ENCODE measurements at regions not wholly inside any gene's neighbourhood (a gene's known extent, or its start where the extent isn't known, plus 50 kb on each side); places are given as distances from the start of the nearest gene placed in this dataset.

DNA sequence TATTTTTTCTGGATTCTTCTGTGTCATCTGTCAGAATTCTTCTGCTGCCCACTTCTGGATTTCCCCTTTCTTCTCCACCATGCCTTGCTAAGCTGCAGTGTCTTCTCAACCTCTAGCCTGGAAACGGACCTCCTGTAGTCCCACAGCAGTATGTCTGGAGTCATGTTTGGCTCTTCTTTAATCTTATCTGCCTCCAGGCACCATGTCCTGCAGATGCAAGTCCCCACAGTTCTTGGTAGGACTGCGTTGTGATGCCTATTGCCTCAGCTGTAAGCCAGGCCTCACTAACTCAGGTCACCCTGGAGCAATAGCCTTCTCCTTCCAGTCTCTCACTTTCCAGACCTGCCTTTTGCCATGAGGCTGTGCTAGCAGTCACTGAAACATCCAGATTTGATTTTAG, 268.3 kb downstream of the POM121L12 start:
- ChIA-PET POLR2A (no interaction called here), CTCF (no interaction called here)
- no peak overlapping the region for H3K4me3 ChIP-seq (ENCODE audit: low read depth, low read length)
- no peak for DNase-seq (ENCODE audit: low read depth, low spot score)
- TF ChIP-seq, protein P1, sequence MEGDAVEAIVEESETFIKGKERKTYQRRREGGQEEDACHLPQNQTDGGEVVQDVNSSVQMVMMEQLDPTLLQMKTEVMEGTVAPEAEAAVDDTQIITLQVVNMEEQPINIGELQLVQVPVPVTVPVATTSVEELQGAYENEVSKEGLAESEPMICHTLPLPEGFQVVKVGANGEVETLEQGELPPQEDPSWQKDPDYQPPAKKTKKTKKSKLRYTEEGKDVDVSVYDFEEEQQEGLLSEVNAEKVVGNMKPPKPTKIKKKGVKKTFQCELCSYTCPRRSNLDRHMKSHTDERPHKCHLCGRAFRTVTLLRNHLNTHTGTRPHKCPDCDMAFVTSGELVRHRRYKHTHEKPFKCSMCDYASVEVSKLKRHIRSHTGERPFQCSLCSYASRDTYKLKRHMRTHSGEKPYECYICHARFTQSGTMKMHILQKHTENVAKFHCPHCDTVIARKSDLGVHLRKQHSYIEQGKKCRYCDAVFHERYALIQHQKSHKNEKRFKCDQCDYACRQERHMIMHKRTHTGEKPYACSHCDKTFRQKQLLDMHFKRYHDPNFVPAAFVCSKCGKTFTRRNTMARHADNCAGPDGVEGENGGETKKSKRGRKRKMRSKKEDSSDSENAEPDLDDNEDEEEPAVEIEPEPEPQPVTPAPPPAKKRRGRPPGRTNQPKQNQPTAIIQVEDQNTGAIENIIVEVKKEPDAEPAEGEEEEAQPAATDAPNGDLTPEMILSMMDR (IDR thresholded peaks at IDR 0.05; ENCODE audit: insufficient read depth, low read length, missing control alignments) = no peak

GRCh38 chr7:53306846-53307245, 271.4 kb downstream of the POM121L12 start:
- H3K4me3 ChIP-seq (ENCODE audit: low read depth, low read length) = no peak overlapping the region
- no peak for DNase-seq (ENCODE audit: low read depth, low spot score)
- CTCF ChIA-PET = no interaction called here
- POLR2A ChIA-PET = no interaction called here
- TF ChIP-seq, protein P1 (IDR thresholded peaks at IDR 0.05; ENCODE audit: insufficient read depth, low read length, missing control alignments) = no peak

- CTCF ChIA-PET = no interaction called here
These were observed 275.8 kb downstream of the POM121L12 start for GRCh38 chr7:53311205-53311604.

DNA sequence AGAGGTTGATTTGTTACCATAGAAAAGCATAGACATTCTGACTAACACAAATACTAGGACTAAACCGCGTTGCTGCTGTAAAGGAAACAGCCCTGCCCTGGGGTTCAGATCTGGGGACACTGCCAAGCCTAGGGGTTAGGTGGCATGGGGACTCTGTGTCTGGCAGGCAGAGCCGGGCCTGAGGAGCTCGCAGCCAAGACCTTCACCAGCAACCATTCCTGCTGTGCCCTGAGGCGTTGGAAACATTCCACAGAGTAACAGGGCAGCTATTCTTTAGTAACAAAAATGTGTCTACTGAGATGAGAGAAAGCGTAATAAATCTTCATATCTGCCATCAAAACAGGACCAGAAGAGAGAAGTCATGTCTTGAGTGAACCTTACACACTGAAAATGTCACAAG, 280.5 kb downstream of the POM121L12 start:
- TF ChIP-seq, protein P1 (IDR thresholded peaks at IDR 0.05; ENCODE audit: insufficient read depth, low read length, missing control alignments) = no peak
- POLR2A ChIA-PET = no interaction called here
- CTCF ChIA-PET = no interaction called here
- no peak for DNase-seq (ENCODE audit: low read depth, low spot score)
- H3K4me3 ChIP-seq (ENCODE audit: low read depth, low read length) = no peak overlapping the region

More at GRCh38 chr7:53311205-53311604, 275.8 kb downstream of the POM121L12 start:
- POLR2A ChIA-PET = no interaction called here
- DNase-seq (ENCODE audit: low read depth, low spot score) = no peak
- TF ChIP-seq, protein P1 (IDR thresholded peaks at IDR 0.05; ENCODE audit: insufficient read depth, low read length, missing control alignments) = no peak
- H3K4me3 ChIP-seq (ENCODE audit: low read depth, low read length) = no peak overlapping the region

DNA sequence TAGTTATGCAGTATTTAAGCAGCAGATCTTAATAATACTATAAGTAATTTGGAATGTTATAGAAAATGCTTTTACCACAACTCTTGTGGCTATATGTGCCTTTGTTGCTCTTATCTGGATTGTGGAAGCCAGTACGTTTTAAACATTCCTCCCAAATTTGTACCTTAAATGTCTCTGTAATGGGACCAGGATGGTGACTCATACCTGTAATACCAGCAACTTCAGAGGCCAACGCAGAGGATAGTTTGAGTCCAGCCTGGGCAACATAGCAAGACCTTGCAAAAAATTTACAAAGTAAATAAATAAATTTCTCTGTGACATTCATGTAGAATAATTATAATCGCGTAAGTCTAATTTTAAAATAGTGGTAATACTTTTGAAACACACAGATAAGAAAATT, 283.1 kb downstream of the POM121L12 start:
- TF ChIP-seq, protein P1 (IDR thresholded peaks at IDR 0.05; ENCODE audit: insufficient read depth, low read length, missing control alignments) = no peak
- ChIA-PET POLR2A (no interaction called here), CTCF (no interaction called here)
- H3K4me3 ChIP-seq (ENCODE audit: low read depth, low read length) = no peak overlapping the region
- DNase-seq (ENCODE audit: low read depth, low spot score) = no peak

GRCh38 chr7:53325061-53325460, 289.6 kb downstream of the POM121L12 start:
- ChIA-PET CTCF (no interaction called here), POLR2A (interaction anchor here (0.6 kb wide), 1 partner anchor 19 kb away, joined by 3 read pairs; no protein-coding TSS in a partner anchor)
- DNase-seq (ENCODE audit: low read depth, low spot score) = no peak
- H3K4me3 ChIP-seq (ENCODE audit: low read depth, low read length) = no peak overlapping the region
- TF ChIP-seq, protein P1 (IDR thresholded peaks at IDR 0.05; ENCODE audit: insufficient read depth, low read length, missing control alignments) = no peak
